ENCODE measurements at regions not wholly inside any gene's neighbourhood (a gene's known extent, or its start where the extent isn't known, plus 50 kb on each side); places are given as distances from the start of the nearest gene placed in this dataset.

GRCh38 chr22:49499433-49500075 is 328.1 kb downstream of the BRD1 start:
- DNase-seq (ENCODE audit: insufficient read length, low spot score) (no peak), FAIRE-seq (no peak)

- no peak for DNase-seq (ENCODE audit: insufficient read length, low spot score)
- no peak for FAIRE-seq
Measured at GRCh38 chr22:49497266-49497665, 330.4 kb downstream of the BRD1 start.

GRCh38 chr22:49494555-49494954 is 333.1 kb downstream of the BRD1 start:
- no peak for FAIRE-seq
- no peak for DNase-seq (ENCODE audit: insufficient read length, low spot score)

GRCh38 chr22:49492741-49493251 is 334.9 kb downstream of the BRD1 start:
- no peak for DNase-seq (ENCODE audit: insufficient read length, low spot score)
- FAIRE-seq: no peak

- FAIRE-seq: no peak
- DNase-seq (ENCODE audit: insufficient read length, low spot score): no peak
Measured at GRCh38 chr22:49492308-49492707, 335.4 kb downstream of the BRD1 start.

GRCh38 chr22:49491726-49492125 is 335.9 kb downstream of the BRD1 start:
- FAIRE-seq: no peak
- no peak for DNase-seq (ENCODE audit: insufficient read length, low spot score)

GRCh38 chr22:49491221-49491635 is 336.4 kb downstream of the BRD1 start:
- no peak for FAIRE-seq
- DNase-seq (ENCODE audit: insufficient read length, low spot score): no peak

- FAIRE-seq: no peak
- DNase-seq (ENCODE audit: insufficient read length, low spot score): no peak
Measured at GRCh38 chr22:49490692-49491091, 337.0 kb downstream of the BRD1 start.

GRCh38 chr22:49489821-49490220 is 337.9 kb downstream of the BRD1 start:
- DNase-seq (ENCODE audit: insufficient read length, low spot score) (no peak), FAIRE-seq (no peak)

GRCh38 chr22:49488943-49489342 is 338.7 kb downstream of the BRD1 start:
- no peak for DNase-seq (ENCODE audit: insufficient read length, low spot score)
- no peak for FAIRE-seq

GRCh38 chr22:49487950-49488349 is 339.7 kb downstream of the BRD1 start:
- DNase-seq (ENCODE audit: insufficient read length, low spot score): no peak
- no peak for FAIRE-seq

- FAIRE-seq (no peak), DNase-seq (ENCODE audit: insufficient read length, low spot score) (no peak)
Measured at GRCh38 chr22:49486225-49486624, 341.4 kb downstream of the BRD1 start.

- DNase-seq (ENCODE audit: insufficient read length, low spot score): no peak
- no peak for FAIRE-seq
Measured at GRCh38 chr22:49483946-49484345, 343.7 kb downstream of the BRD1 start.

GRCh38 chr22:49483281-49483870 is 344.3 kb downstream of the BRD1 start:
- FAIRE-seq: no peak
- no peak for DNase-seq (ENCODE audit: insufficient read length, low spot score)

- FAIRE-seq: no peak
Measured at GRCh38 chr22:49482811-49483210, 344.9 kb downstream of the BRD1 start.

GRCh38 chr22:49481659-49482399 is 345.8 kb downstream of the BRD1 start:
- no peak for FAIRE-seq
- no peak for DNase-seq (ENCODE audit: insufficient read length, low spot score)

More at GRCh38 chr22:49482811-49483210, 344.9 kb downstream of the BRD1 start:
- DNase-seq (ENCODE audit: insufficient read length, low spot score): no peak

GRCh38 chr22:49480896-49481658 is 346.6 kb downstream of the BRD1 start:
- DNase-seq (ENCODE audit: insufficient read length, low spot score): no peak
- FAIRE-seq: no peak

GRCh38 chr22:49480331-49480730 is 347.3 kb downstream of the BRD1 start:
- DNase-seq (ENCODE audit: insufficient read length, low spot score) (no peak), FAIRE-seq (no peak)

- FAIRE-seq: no peak
- no peak for DNase-seq (ENCODE audit: insufficient read length, low spot score)
Measured at GRCh38 chr22:49479566-49479965, 348.1 kb downstream of the BRD1 start.

GRCh38 chr22:49476800-49477400 is 350.8 kb downstream of the BRD1 start:
- FAIRE-seq: peak; percentile 4
- no peak for DNase-seq (ENCODE audit: insufficient read length, low spot score)

GRCh38 chr22:49476176-49476575 is 351.5 kb downstream of the BRD1 start:
- no peak for DNase-seq (ENCODE audit: insufficient read length, low spot score)
- no peak for FAIRE-seq

Measured in HTR-8/SVneo (cell line).